ENCODE measurements at regions not wholly inside any gene's neighbourhood (a gene's known extent, or its start where the extent isn't known, plus 50 kb on each side); places are given as distances from the start of the nearest gene placed in this dataset.
A peak's percentile ranks its signal among the peaks of the same experiment; 100 is the strongest.

GRCh38 chr2:225740086-225740485 lies 340.6 kb downstream of the NYAP2 start:
- Mint-ChIP-seq H3K4me1 (no peaks in the 10 kb centered on the region), H3K9me3 (no peaks in the 10 kb centered on the region), H3K36me3 (no peaks in the 10 kb centered on the region), H3K27ac (no peak overlapping the region), H3K4me3 (no peak overlapping the region)
- ATAC-seq (no peak), DNase-seq (ENCODE audit: low spot score in 2 of 2) (no peak)

GRCh38 chr2:225739328-225739727 lies 339.8 kb downstream of the NYAP2 start:
- ATAC-seq (no peak), DNase-seq (ENCODE audit: low spot score in 2 of 2) (no peak)
- H3K27ac Mint-ChIP-seq = no peak overlapping the region
- H3K4me3 Mint-ChIP-seq = no peak overlapping the region
- H3K9me3 Mint-ChIP-seq = no peaks in the 10 kb centered on the region
- H3K36me3 Mint-ChIP-seq = no peaks in the 10 kb centered on the region
- H3K4me1 Mint-ChIP-seq = no peaks in the 10 kb centered on the region

- Mint-ChIP-seq H3K27ac (no peak overlapping the region), H3K4me1 (no peaks in the 10 kb centered on the region), H3K9me3 (no peaks in the 10 kb centered on the region), H3K36me3 (no peaks in the 10 kb centered on the region), H3K4me3 (no peak overlapping the region)
- DNase-seq (ENCODE audit: low spot score in 2 of 2) = no peak
- no peak for ATAC-seq
Measured at GRCh38 chr2:225738735-225739134, 339.2 kb downstream of the NYAP2 start.

- peak; percentile 6 for ATAC-seq
- Mint-ChIP-seq H3K9me3 (no peaks in the 10 kb centered on the region), H3K36me3 (no peaks in the 10 kb centered on the region), H3K27ac (no peak overlapping the region), H3K4me1 (no peaks in the 10 kb centered on the region), H3K4me3 (no peak overlapping the region)
- DNase-seq (ENCODE audit: low spot score in 2 of 2) = no peak
Measured at GRCh38 chr2:225737556-225737955, 338.0 kb downstream of the NYAP2 start.

GRCh38 chr2:225735844-225736243 lies 336.3 kb downstream of the NYAP2 start:
- Mint-ChIP-seq H3K4me3 (no peak overlapping the region), H3K27ac (no peak overlapping the region), H3K36me3 (no peaks in the 10 kb centered on the region), H3K4me1 (no peaks in the 10 kb centered on the region), H3K9me3 (no peaks in the 10 kb centered on the region)
- no peak for DNase-seq (ENCODE audit: low spot score in 2 of 2)
- ATAC-seq = no peak

GRCh38 chr2:225725726-225726125 lies 326.2 kb downstream of the NYAP2 start:
- DNase-seq (ENCODE audit: low spot score in 2 of 2) = no peak
- no peak overlapping the region for H3K4me3 Mint-ChIP-seq
- no peaks in the 10 kb centered on the region for H3K36me3 Mint-ChIP-seq
- no peaks in the 10 kb centered on the region for H3K9me3 Mint-ChIP-seq
- no peak for ATAC-seq
- no peaks in the 10 kb centered on the region for H3K4me1 Mint-ChIP-seq
- H3K27ac Mint-ChIP-seq = no peak overlapping the region
